ENCODE measurements at regions not wholly inside any gene's neighbourhood (a gene's known extent, or its start where the extent isn't known, plus 50 kb on each side); places are given as distances from the start of the nearest gene placed in this dataset.

- no peak for TF ChIP-seq CTCF (IDR thresholded peaks at IDR 0.05; ENCODE audit: low read length, missing control alignments)
- DNase-seq (ENCODE audit: low read depth): no peak
- no peak overlapping the region for H3K4me3 ChIP-seq (replicated peaks; ENCODE audit: low read depth, low read length)
These were observed 106.6 kb upstream of the ID2 start for GRCh38 chr2:8575038-8575833.

GRCh38 chr2:8575834-8576423 is 105.9 kb upstream of the ID2 start:
- H3K4me3 ChIP-seq (replicated peaks; ENCODE audit: low read depth, low read length): no peak overlapping the region
- TF ChIP-seq CTCF (IDR thresholded peaks at IDR 0.05; ENCODE audit: low read length, missing control alignments): no peak
- no peak for DNase-seq (ENCODE audit: low read depth)

GRCh38 chr2:8576525-8577167 is 105.2 kb upstream of the ID2 start:
- no peak for DNase-seq (ENCODE audit: low read depth)
- H3K4me3 ChIP-seq (replicated peaks; ENCODE audit: low read depth, low read length): no peak overlapping the region
- TF ChIP-seq CTCF (IDR thresholded peaks at IDR 0.05; ENCODE audit: low read length, missing control alignments): no peak

- no peak for TF ChIP-seq CTCF (IDR thresholded peaks at IDR 0.05; ENCODE audit: low read length, missing control alignments)
- DNase-seq (ENCODE audit: low read depth): no peak
- H3K4me3 ChIP-seq (replicated peaks; ENCODE audit: low read depth, low read length): no peak overlapping the region
These were observed 104.3 kb upstream of the ID2 start for GRCh38 chr2:8577573-8577972.

- no peak for DNase-seq (ENCODE audit: low read depth)
These were observed 103.3 kb upstream of the ID2 start for GRCh38 chr2:8578335-8579244.

More at GRCh38 chr2:8578335-8579244, 103.3 kb upstream of the ID2 start:
- TF ChIP-seq CTCF (IDR thresholded peaks at IDR 0.05; ENCODE audit: low read length, missing control alignments): no peak
- H3K4me3 ChIP-seq (replicated peaks; ENCODE audit: low read depth, low read length): no peak overlapping the region

All from fibroblast of pulmonary artery (primary cell).